GM19351 (cell line): ENCODE measurements at regions not wholly inside any gene's neighbourhood (a gene's known extent, or its start where the extent isn't known, plus 50 kb on each side); places are given as distances from the start of the nearest gene placed in this dataset.
"Not testable (repeated sequence)": the region's sequence is repeated elsewhere in the genome, so short reads cannot be mapped to it uniquely, and the experiment has no call there.

ENCODE experiments used
- ATAC-seq: cut with Tn5 transposase; IDR thresholded peaks from one replicate; pipeline ENCODE4 v1.9.1; 2021; ENCODE audit warnings: mild to moderate bottlenecking, moderate library complexity; ENCODE audit not compliant: unreplicated experiment

GRCh38 chr6:19892260-19892659 is 55.1 kb downstream of the ID4 start:
- no peak for ATAC-seq

DNA sequence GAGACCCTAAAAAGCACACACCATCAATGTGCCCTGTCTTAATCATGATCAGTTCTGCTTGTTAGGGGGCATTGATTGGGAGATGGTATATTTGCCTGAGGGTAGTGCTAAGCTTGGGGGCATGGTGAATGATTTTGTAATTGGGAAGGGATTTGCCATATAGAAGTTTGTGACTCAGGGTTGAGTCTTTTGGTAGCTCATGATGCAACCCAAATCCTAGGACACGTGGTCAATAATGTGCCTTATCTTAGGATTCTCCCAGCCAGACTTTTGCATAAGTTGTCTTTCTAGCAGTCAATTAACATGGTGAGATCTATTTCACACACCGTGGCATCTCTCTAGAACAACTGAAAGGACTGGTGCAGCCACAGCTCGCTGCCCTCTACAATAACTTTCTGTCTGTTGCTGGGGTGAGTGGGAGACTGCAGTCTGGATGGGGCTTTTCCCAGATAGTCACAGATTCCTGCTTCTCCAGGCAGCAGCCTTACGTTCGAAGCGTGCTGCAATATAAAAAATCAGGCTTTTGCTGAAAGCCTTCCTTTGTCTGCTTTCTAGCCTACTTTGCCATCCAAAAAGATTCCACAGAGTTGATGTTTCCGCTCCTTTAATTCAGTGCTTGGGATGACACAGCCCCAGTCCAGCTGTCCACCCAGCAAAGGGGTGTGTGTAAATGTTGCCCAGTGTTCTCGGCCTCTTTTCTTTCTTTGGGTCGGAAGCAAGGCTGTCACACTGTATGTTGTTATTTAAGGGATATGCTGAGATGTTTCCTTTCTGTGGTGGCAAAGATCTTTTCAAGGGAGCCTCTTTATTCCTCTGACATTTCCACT is 58.9 kb downstream of the ID4 start:
- no peak for ATAC-seq

- ATAC-seq, result no peak
Measured at GRCh38 chr6:19896693-19897010, 59.5 kb downstream of the ID4 start.

GRCh38 chr6:19898141-19898740 is 61.1 kb downstream of the ID4 start:
- ATAC-seq, result no peak

- ATAC-seq, result no peak
Measured at GRCh38 chr6:19902201-19902600, 65.0 kb downstream of the ID4 start.

GRCh38 chr6:19904408-19904807 is 67.2 kb downstream of the ID4 start:
- ATAC-seq, result not testable (repeated sequence)

DNA sequence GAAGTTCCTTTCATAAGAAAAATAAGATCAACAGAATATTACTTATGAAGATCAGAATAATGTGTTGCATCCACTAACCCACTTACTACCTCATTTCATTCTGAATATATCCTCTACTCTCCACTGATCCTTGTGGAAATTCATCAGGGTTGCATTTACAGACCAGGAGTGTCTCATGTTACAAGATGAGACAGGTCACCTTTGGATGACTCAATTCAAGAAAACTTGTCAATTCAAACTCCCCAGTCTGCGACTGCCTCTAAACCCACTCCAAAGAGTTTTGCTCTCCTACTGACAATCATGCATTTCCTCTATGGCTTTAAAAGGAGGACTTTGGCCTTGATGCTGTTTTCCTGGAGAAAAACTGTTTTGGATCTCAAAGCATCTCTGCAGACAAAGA is 68.4 kb downstream of the ID4 start:
- ATAC-seq, result no peak

- ATAC-seq, result no peak
Measured at GRCh38 chr6:19906171-19906570, 69.0 kb downstream of the ID4 start.

DNA sequence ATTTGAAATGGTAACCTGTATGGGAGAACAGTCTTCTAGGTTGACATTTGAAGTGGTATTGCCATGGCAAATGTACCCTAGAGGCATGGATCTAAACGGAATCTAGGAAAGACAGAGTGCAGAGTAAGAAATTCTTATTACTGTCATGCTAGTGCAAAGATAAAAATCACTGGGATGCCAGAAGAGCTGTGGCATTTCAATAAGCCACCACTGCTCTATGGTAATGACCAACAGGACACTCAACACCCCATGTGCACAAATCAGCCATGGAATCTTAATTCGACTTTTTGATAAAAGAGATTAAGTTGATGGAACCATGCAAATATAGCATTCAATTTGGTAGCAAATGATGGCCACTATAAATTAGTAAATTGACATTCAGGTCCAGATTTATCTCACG is 74.1 kb downstream of the ID4 start:
- ATAC-seq, result no peak

DNA sequence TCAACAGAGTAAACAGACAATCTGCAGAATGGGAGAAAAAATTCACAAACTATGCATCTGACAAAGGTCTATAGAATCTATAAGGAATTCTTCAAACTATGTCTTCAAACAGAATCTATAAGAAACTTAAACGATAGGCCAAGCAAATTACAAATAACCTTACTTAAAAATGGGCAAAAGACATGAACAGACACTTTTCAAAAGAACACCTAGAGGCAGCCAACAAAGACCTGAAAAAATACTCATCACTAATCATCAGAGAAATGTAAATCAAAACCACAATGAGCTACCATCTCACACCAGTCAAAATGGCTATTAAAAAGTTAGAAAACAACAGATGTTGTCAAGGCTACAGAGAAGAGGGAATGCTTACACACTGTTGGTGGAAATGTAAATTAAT is 81.3 kb downstream of the ID4 start:
- no peak for ATAC-seq

GRCh38 chr6:19921786-19922185 is 84.6 kb downstream of the ID4 start:
- no peak for ATAC-seq

DNA sequence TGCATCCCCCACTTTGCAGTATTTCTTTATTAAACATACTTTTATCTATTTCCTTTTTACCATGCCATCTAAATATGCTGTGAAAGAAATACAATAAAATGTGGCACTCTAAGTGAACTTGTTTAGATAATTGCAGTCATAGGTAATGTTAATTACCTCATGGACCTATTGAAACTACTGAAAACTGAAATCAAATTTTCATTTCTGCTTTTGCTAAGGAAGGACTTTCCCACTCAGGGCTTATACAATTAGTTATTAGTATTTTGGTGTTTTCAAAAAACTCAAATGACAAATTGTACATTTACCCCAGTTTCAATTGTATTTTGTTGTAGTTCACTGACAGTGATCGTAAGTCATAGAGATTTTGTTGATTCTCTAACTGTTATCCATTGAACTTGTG is 88.4 kb downstream of the ID4 start:
- ATAC-seq, result peak; percentile 81

DNA sequence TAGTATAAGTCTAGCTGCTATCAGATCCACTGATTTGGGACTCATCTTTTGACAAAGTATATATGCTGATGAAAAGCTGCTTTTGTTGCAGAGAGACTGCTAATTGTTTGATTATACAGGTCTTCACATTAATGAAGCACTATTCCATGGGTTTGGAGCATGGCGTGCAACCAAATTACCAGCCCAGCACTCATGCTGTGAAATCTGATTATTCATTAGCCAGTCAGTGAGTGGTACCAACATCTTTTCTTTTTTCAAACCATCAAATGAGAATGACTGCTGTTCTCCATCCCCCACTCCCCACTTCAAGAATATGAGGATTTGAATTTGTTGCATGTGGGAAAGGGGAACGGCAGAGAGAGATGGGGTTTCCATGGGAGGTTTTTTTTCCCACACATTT is 91.3 kb downstream of the ID4 start:
- ATAC-seq, result no peak

DNA sequence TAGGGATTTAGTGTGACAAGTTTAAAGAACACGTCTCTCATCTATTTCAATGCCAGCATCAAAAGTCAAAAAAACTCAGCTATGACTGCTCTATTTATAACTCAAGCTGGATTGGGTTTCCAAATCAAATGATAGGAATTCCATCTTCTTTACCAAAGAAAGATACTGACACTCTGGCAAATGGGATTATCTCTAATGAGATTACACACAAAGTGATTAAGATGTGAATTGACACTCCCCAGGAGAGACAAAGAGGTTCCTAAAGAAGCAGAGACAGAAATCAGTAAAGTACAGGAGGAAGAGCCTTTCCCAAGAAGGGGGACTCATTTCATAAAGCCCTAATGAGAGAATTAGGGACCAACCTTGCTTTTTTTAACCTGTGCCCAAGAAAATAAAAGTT is 92.1 kb downstream of the ID4 start:
- no peak for ATAC-seq

DNA sequence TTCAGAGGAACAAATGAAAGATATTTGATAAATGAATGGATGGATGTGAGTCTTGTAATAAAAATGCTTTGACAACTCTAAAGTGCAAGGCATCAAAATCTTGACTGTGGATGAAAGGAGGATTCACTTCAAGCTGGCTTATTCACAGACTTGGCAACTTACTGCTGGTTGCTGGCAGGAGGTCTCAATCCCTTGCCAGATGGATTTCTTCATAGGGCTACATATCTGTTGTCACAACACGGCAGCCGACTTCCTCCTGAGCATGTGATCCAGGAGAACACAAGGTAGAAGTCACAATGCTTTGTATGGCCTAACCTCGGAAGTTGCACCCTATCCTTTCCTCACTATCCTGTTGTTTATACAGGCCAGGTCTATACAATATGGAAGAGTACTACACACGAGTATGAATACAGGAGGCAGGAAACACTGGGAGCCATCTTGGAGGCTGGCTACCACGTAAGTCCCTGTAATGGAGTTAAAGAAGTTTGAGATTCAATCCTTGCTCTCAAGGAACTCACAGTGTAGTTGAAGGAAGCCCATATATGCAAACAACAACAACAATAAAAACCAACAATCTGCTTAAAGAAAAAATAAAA is 97.9 kb downstream of the ID4 start:
- no peak for ATAC-seq

DNA sequence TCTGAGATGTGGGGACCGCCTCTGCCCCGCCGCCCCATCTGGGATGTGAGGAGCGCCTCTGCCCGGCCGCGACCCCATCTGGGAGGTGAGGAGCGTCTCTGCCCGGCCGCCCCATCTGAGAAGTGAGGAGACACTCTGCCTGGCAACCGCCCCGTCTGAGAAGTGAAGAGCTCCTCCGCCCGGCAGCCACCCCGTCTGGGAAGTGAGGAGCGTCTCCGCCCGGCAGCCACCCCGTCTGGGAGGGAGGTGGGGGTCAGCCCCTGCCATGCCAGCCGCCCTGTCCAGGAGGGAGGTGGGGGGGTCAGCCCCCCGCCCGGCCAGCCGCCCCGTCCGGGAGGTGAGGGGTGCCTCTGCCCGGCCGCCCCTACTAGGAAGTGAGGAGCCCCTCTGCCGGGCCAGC is 102.2 kb downstream of the ID4 start:
- ATAC-seq, result not testable (repeated sequence)

DNA sequence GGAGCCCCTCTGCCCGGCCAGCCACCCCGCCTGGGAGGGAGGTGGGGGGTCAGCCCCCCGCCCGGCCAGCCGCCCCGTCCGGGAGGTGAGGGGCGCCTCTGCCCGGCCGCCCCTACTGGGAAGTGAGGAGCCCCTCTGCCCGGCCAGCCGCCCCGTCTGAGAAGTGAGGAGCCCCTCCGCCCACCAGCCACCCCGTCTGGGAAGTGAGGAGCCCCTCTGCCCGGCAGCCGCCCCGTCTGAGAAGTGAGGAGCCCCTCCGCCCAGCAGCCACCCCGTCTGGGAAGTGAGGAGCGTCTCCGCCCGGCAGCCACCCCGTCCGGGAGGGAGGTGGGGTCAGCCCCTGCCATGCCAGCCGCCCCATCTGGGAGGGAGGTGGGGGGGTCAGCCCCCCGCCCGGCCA is 102.8 kb downstream of the ID4 start:
- not testable (repeated sequence) for ATAC-seq

- ATAC-seq, result no peak
Measured at GRCh38 chr6:19943042-19943441, 105.9 kb downstream of the ID4 start.

DNA sequence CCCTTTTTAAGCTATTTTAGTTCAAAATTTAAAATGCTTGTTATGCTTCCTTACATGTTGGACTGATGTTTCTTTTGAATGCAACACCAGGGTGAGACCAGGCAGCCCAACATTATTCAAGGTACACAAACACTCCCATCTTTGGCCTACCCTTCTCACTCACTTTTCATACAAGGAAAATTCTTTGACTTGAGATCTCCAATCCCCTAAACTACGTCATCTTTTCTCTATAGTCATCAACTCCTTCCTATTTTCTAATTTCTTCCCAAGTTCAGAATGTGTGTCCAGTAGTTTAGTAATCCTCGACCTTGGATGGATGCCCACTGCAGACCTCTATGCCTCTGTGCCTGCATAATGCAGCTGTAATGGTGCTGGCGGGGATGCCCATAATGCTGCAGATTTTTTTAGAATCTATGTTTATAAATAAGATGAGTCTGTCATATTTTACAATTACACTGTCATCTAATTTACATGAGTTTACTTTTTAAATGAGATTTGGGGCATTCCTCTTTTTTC is 108.7 kb downstream of the ID4 start:
- ATAC-seq, result no peak

DNA sequence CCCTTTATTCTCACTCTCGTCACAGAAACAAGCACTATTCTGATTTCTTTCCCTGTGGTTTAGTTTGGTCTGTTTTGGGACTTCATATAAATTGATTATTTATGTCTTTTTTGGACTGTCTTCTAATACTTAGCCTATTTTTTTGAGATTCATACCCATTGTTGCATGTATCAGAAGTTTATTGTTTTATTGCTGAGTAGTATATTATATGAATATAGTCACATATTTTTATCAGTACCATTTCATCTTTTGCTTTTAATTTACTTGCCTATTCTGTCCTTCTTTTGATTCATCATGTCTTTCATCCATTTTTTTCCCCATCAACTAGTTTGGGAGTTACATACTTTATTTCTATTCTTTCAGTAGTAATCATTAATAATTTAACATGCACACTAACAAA is 112.0 kb downstream of the ID4 start:
- ATAC-seq, result no peak

DNA sequence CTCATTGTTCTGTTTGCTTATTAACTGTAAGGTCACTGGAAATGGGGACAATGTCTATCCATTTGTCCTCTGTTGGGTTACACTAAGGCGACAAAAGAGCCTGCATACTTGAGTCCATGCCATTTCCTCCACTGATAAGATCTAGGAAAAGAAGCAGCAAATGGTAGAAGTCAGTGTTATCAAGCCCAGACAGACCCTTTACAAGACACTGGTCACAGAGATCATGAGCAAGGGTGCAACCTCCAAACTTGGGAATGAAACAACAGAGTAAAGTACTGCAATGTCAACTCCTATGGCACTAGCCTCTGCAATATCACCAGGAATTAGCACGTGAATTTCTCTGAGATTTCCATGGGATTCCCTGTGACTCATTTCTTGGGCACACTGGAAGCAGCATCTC is 126.9 kb downstream of the ID4 start:
- no peak for ATAC-seq

GRCh38 chr6:19968201-19968600 is 131.0 kb downstream of the ID4 start:
- ATAC-seq, result no peak
